Body of pancreas (tissue), 4 donors: ENCODE measurements at regions not wholly inside any gene's neighbourhood (a gene's known extent, or its start where the extent isn't known, plus 50 kb on each side); places are given as distances from the start of the nearest gene placed in this dataset.

Experiments
- CTCF ChIP-seq, 7 experiments: fragments of 450-650 bp in 4 of 7; fragments of 200-600 bp in 3 of 7; sonication (generic) in 3 of 7; IDR thresholded peaks; one replicate each; pipeline ENCODE4 v1.5.1; 2016 to 2019; ENCODE audit warnings: antibody characterized with exemption in 7 of 7
- POLR2A ChIP-seq, 3 donors: fragments of 450-650 bp; IDR thresholded peaks; one replicate each; pipeline ENCODE4 v1.6.1; 2016; ENCODE audit warnings: antibody characterized with exemption in 3 of 3, mild to moderate bottlenecking in 2 of 3

DNA sequence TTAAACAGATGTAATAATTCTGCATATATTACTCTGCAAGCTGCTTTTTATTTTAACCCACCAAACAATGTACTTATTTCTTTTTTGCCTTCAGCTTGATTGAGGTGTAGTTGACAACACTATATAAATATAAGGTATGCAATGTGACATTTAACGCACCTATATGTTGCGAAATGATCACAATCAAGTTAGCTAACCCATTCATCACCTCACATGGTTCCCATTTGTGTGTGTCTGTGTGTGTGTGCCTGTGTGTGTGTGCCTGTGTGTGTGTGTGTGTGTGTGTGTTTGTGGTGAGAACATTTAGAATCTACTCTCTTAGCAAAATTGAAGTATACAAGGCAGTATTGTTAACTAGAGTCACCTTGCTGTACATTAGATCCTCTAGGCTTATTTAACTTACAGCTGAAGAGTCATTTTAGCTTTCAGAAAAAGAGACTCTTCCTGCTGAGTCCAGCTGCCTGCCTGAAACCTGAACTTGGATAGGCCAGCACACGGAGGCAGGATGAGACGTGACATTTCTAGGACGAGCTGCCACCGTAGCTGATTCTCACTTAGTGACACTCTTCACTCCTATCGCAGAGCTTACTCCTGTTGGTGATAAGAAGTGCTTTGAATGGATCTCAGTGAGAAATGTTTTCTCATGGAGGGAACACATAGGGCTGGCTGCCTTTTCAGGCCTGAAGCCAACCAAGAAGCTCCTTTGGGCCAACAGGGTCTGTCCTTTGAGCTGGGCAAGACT, 126.5 kb upstream of the RIPOR2 start:
- no peak for TF ChIP-seq CTCF (IDR thresholded peaks at IDR 0.05)
- TF ChIP-seq POLR2A (IDR thresholded peaks at IDR 0.05), result no peak
